Ovary (tissue), 7 donors: ENCODE measurements at regions not wholly inside any gene's neighbourhood (a gene's known extent, or its start where the extent isn't known, plus 50 kb on each side); places are given as distances from the start of the nearest gene placed in this dataset.

Experiments
- DNase-seq, 5 donors: peaks; one replicate each; pipeline ENCODE4 v3.0.0-alpha.2; 2019 to 2020
- H3K27ac ChIP-seq, 2 donors: fragments of 200-600 bp; one replicate each; pipeline versions ENCODE4 v1.5.1 to v1.8.0; 2019 to 2022
- H3K27me3 ChIP-seq: fragments of 200-600 bp; one replicate; pipeline ENCODE4 v1.8.0; 2022
- H3K36me3 ChIP-seq: fragments of 200-600 bp; sonication (generic); one replicate; pipeline ENCODE4 v1.5.1; 2019
- H3K4me1 ChIP-seq: one replicate; pipeline ENCODE4 v1.8.1; 2013; ENCODE audit warnings: mild to moderate bottlenecking, moderate library complexity; ENCODE audit not compliant: insufficient read depth
- H3K4me3 ChIP-seq: fragments of 200-600 bp; sonication (generic); one replicate; pipeline ENCODE4 v1.5.1; 2017
- H3K9me3 ChIP-seq, 2 donors: fragments of 200-600 bp in 1 of 2; sonication (generic) in 1 of 2; one replicate each; pipeline versions ENCODE4 v1.5.1 to v1.8.1; 2013 to 2019; ENCODE audit warnings: mild to moderate bottlenecking in 1 of 2, moderate library complexity in 1 of 2
- EP300 ChIP-seq: sonication (generic); formaldehyde crosslinking; IDR thresholded peaks from one replicate; pipeline ENCODE4 v1.6.1; 2017; ENCODE audit warnings: antibody characterized with exemption
- POLR2A ChIP-seq: fragments of 450-650 bp; IDR thresholded peaks from one replicate; pipeline ENCODE4 v1.6.1; 2017; ENCODE audit warnings: antibody characterized with exemption, mild to moderate bottlenecking, moderate library complexity
- WGBS, 3 donors: extraction: QIAGEN DNeasy Blood & Tissue Kit in 1 of 3; methylation state at CpG; one replicate each; pipeline versions ENCODE4 v1.1.5 to v1.1.7; 2013 to 2017; 5-methylcytosine and 5-hydroxymethylcytosine counted together
- intact Hi-C, 4 donors: fragments of 100-400 bp; cut with DNase I; formaldehyde crosslinking; loops; one replicate each; pipeline versions ENCODE4 v1.11.0 to v1.15.1; 2022 to 2023
- TF ChIP-seq, protein P1 (sequence below), 3 donors: fragments of 450-650 bp in 2 of 3; fragments of 200-600 bp in 1 of 3; IDR thresholded peaks; one replicate each; pipeline versions ENCODE4 v1.5.1 to v1.8.0; 2016 to 2022; ENCODE audit warnings: antibody characterized with exemption in 3 of 3, mild to moderate bottlenecking in 1 of 3
- donor health status: DM: no; HTN: no; CAD: no; lungs with moderate emphysema.
- donor health status: DM: no; HTN: no; CAD: no.
- donor health status: Bipolar disorder and iron deficiency.
- donor health status: DM: no; HTN: no; CAD: no.
- donor health status: DM: yes; HTN: yes; CAD: no.

- no peak for TF ChIP-seq EP300
- TF ChIP-seq, protein P1, sequence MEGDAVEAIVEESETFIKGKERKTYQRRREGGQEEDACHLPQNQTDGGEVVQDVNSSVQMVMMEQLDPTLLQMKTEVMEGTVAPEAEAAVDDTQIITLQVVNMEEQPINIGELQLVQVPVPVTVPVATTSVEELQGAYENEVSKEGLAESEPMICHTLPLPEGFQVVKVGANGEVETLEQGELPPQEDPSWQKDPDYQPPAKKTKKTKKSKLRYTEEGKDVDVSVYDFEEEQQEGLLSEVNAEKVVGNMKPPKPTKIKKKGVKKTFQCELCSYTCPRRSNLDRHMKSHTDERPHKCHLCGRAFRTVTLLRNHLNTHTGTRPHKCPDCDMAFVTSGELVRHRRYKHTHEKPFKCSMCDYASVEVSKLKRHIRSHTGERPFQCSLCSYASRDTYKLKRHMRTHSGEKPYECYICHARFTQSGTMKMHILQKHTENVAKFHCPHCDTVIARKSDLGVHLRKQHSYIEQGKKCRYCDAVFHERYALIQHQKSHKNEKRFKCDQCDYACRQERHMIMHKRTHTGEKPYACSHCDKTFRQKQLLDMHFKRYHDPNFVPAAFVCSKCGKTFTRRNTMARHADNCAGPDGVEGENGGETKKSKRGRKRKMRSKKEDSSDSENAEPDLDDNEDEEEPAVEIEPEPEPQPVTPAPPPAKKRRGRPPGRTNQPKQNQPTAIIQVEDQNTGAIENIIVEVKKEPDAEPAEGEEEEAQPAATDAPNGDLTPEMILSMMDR (IDR thresholded peaks at IDR 0.05), result no peak
- Histone ChIP-seq H3K4me3 (no peak overlapping the region), H3K4me1 (peaks cover 5% of the 10 kb centered on the region), H3K36me3 (no peaks in the 10 kb centered on the region), H3K27me3 (no peaks in the 10 kb centered on the region), H3K27ac (no peak overlapping the region), H3K9me3 (no peaks in the 10 kb centered on the region)
- no peak for DNase-seq
- intact Hi-C loops, result no loop called here
Measured at GRCh38 chr1:78231894-78232293, 186.1 kb downstream of the GIPC2 start.

GRCh38 chr1:78232630-78233029 lies 186.9 kb downstream of the GIPC2 start:
- intact Hi-C loops, result no loop called here
- Histone ChIP-seq H3K9me3 (no peaks in the 10 kb centered on the region), H3K36me3 (no peaks in the 10 kb centered on the region), H3K27ac (no peak overlapping the region), H3K4me1 (peaks cover 1% of the 10 kb centered on the region), H3K4me3 (no peak overlapping the region), H3K27me3 (no peaks in the 10 kb centered on the region)
- TF ChIP-seq, protein P1 (IDR thresholded peaks at IDR 0.05), result no peak
- TF ChIP-seq EP300, result no peak
- no peak for TF ChIP-seq POLR2A
- DNase-seq, result no peak

DNA sequence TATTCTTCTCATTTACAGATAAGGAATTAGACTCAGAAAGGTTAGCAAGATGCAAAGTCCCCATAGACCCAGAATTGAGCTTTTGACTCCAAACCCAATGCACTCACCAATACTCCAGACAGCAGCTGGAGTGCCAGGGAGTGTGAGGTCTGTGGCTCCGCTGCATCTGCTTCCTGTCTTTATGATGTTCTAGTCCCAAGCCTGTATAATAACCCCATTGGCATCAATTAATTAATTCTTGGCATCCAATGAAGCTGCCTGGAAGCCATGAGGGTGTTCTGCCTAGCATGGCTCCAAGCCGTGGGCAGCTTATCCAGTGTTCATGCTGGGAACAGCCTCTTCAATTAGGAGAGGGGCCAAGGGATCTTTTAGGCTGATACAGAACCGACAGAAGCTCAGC lies 188.7 kb downstream of the GIPC2 start:
- no peak overlapping the region for H3K4me3 ChIP-seq
- no peak for TF ChIP-seq EP300
- TF ChIP-seq, protein P1 (IDR thresholded peaks at IDR 0.05), result no peak
- no peak for TF ChIP-seq POLR2A
- DNase-seq, result no peak
- no peaks in the 10 kb centered on the region for H3K27me3 ChIP-seq
- no peak overlapping the region for H3K27ac ChIP-seq
- H3K36me3 ChIP-seq, result no peaks in the 10 kb centered on the region
- intact Hi-C loops, result no loop called here
- 30 to 44% (median 41%) methylated on average over 3 of the region's 3 CpGs for WGBS, 3 donors
- no peaks in the 10 kb centered on the region for H3K4me1 ChIP-seq
- no peaks in the 10 kb centered on the region for H3K9me3 ChIP-seq

GRCh38 chr1:78236716-78237115 lies 190.9 kb downstream of the GIPC2 start:
- intact Hi-C loops, result no loop called here
- 95 to 100% (median 100%) methylated on average over 1 of the region's 1 CpG for WGBS, 3 donors
- H3K4me3 ChIP-seq, result no peak overlapping the region
- H3K4me1 ChIP-seq, result no peaks in the 10 kb centered on the region
- no peaks in the 10 kb centered on the region for H3K36me3 ChIP-seq
- H3K27me3 ChIP-seq, result no peaks in the 10 kb centered on the region
- no peak overlapping the region for H3K27ac ChIP-seq
- TF ChIP-seq, protein P1 (IDR thresholded peaks at IDR 0.05), result no peak
- TF ChIP-seq POLR2A (no peak), EP300 (no peak)
- no peaks in the 10 kb centered on the region for H3K9me3 ChIP-seq
- no peak for DNase-seq

- no peaks in the 10 kb centered on the region for H3K36me3 ChIP-seq
- no peak overlapping the region for H3K4me3 ChIP-seq
- 60 to 74% (median 68%) methylated on average over 4 of the region's 4 CpGs for WGBS, 3 donors
- TF ChIP-seq EP300 (no peak), POLR2A (no peak)
- TF ChIP-seq, protein P1 (IDR thresholded peaks at IDR 0.05), result no peak
- intact Hi-C loops, result no loop called here
- no peaks in the 10 kb centered on the region for H3K27me3 ChIP-seq
- DNase-seq, result no peak
- H3K9me3 ChIP-seq, result no peaks in the 10 kb centered on the region
- H3K4me1 ChIP-seq, result no peaks in the 10 kb centered on the region
- H3K27ac ChIP-seq, result no peak overlapping the region
Measured at GRCh38 chr1:78237364-78237916, 191.7 kb downstream of the GIPC2 start.
